SKM-1 treated with dmso at 0.1 percent for 144 hours (cell line): ENCODE measurements at regions not wholly inside any gene's neighbourhood (a gene's known extent, or its start where the extent isn't known, plus 50 kb on each side); places are given as distances from the start of the nearest gene placed in this dataset.
"Not testable (repeated sequence)": the region's sequence is repeated elsewhere in the genome, so short reads cannot be mapped to it uniquely, and the experiment has no call there.

Experiments used
- DNase-seq: peaks from one replicate; lab custom pipeline; 2025; ENCODE audit not compliant: unreplicated experiment; lab: John Stamatoyannopoulos, UW

DNA sequence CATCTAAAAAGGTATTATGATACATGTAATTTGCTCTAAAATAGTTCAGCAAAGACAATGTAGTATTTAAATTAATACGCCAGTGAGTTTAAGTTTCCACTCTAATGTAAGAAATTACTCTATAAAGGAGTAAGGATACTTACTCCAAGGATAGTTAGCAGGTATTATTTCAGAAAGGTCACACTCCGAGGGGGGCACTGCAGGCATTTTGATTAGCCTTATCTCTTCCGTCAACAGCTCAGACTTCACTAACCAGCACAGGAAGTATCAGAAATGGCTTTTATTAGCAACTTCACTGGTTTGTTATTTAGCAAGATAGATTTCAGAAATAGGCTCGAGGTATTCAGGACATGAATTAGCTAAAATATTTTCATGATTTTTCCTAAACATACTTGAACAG is 127.0 kb downstream of the COX18 start:
- no peak for DNase-seq

DNA sequence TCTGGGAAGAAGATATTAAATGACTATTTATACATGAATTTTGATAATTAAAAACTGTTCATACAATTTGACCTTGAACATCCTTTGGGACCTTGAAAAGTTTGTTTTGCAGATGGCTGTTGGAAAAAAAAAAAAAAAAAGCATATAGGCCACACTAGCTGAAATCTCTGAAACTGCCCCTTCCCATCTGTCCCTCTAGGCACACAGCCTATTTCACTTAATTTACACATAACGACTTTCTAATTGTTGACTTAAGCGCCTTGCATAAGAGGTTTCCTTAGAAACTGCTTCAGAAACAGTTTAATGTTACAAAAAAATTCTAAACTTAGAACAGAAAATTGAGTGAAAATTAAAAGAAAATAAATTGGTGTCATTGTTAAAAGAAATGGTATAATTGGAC is 131.0 kb downstream of the COX18 start:
- no peak for DNase-seq

DNA sequence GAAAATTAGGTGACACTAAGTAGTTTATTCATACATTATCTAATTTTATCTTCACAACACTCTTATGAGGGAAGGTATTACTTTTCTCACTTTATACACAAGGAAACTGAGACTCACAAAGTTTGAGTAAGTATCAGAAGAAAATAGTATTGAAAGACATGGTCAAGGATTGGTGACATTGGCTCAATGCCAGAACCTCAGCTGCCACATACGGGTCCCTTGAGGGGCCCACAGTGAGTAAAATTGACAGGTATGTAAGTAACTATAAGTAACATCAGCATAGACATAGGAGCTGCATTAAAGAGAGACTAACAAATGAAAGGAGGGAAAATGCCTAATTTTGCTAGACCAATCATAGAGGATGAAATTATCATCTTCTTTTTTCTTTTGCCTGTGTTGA is 134.1 kb downstream of the COX18 start:
- no peak for DNase-seq

DNA sequence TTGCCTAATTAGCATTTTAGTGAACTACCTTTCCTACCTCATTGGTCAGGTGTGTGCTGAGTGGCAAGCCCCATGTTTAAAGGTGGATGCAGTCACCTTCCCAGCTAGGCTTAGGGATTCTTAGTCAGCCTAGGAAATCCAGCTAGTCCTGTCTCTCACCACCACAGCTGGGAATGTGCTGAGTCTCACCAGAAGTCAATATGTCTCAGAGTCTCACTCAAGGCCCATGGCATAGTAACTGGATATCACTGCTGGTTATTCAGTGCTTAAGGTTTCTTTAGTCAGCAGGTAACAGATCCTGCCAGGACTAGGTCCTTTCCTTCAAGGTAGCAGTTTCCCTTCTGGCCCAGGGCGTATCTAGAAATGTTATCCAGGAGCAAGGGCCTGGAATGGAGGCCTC is 136.5 kb downstream of the COX18 start:
- no peak for DNase-seq

DNA sequence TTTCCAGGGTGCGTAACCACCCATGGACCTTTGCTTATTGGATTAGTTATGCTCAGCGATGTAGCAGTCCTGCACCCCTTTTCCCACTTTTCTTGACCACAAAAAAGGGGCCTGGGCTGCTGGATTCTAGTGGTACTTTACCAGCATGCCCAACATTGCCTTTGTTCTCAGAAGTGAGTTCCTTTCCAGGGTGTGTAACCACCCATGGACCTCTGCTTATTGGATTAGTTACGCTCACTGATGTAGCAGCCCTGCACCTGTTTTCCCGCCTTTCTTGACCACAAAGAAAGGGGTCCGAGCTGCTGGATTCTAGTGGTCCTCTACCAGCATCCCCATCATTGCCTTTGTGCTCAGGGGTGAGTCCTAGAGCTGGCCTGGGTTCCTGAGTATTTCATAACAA is 138.2 kb downstream of the COX18 start:
- DNase-seq: no peak

DNA sequence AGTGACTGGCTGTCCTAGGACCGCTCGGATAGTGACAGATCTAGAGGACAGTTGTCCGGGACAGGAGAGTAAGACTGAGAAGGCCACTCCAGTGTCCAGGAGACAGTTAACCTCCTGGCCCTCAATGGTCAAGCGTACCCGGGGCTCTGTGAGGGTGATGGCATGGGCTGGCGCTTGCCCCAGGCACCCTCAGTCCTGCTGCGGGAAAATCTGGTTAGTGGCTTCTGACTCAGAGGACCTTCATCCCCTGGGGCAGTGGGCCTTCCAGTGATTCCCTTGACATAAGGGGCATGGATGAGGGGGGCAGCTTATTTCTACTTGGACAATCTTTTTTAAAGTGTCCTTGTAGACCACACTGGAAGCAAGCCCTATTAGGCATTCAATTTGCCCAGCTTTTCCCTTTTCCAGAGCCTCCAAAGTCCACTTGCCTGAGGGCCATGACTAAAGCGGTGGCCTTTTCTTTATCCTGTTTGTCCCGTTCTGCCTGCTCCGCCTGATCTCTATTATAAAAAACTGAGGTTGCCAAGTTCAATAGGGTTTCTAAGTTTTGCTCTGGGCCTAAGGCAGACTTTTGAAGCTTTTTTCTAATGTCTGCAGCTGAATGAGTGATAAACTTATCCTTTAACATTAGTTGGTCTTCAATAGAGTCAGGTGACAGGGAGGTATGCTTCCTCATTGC is 139.8 kb downstream of the COX18 start:
- DNase-seq: not testable (repeated sequence)

DNA sequence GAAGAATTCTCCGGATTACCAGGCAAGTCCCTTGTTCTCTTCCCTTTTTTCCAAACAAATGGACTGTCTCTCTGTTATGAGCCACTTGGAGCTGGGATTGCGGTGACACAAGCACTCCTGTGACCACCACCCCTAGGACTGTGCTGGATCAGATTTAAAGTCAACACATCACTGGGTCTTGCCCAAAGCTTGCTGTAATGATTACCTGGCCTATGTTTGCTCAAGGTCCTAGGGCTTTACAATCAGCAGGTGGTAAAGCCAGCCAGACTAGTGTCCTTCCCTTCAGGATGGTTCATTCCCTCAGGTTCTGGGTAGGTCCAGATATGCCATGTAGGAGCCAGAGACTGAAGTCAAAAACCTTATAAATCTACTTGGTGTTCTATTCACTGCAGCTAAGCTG is 144.7 kb downstream of the COX18 start:
- DNase-seq: no peak

DNA sequence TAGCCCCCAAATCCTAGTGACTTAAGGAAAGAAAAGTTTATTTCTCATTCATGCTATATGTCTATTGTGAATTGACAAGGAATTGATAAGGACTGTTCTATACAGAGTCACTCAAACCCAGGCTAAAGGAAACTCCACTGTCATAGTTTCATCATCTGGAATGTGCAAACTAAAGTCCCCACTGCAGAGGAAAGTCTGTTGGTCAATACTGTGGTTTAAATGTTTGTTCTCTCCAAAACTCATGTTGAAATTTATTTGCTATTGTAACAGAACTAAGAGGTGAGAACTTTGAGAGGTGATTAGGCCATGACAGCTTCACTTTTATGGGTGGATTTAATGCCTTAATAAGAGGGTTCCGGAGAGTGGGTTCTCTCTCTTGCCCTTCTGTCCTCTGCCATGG is 149.6 kb downstream of the COX18 start:
- peak; percentile 40 for DNase-seq

DNA sequence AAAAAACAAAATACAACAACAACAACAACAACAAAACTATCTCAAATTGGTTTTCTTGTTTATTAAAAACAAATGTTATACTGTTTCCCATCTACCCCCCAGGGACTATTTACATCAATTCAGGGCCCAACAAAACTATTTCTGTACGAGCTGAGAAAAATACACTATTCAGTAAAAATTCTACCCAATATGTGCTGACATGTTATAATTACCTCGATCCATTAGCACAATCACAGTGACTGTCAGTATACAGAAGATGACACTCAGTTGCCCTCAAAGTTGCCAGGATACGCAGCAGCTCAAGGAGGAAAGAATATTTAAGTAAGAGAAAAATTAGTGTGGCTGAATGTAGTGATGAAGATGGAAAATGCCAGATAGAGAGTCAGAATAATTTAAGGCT is 150.1 kb downstream of the COX18 start:
- DNase-seq: no peak

DNA sequence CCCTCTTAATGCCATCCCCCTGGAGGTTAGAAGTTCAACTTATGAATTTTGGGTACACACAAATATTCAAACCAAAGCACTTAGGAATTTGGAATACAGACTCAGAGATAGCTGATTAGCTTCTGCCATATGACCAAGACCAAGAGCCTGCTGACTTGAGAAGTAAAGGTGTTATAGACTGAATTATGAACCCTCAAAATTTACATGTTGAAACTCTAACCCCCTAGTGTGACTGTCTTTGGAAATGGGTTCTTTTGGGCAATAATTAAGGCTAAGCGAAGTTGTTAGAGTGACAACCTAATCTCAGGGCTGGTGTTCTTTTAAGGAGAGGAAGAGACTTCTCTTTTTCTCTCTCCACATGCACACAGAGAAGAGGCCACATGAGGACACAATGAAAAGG is 151.2 kb downstream of the COX18 start:
- peak; percentile 2 for DNase-seq

DNA sequence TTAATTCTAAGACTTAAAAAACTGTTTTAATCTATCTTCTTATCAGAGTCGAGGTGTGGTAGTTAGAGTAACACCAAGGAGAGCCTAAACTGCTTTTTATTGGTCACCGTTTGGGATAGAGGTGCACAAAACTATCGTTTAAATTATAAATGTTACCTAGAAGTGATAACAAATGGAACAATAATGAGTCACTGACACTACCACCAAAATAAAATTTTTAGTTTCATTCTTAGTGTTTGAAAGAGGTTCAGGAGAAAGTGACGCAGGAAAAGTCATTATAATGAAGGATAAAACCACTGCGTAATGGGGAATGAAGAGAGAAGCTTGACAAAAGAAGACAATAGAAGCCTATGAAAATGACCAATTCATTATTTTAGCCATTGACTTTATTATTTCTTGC is 158.2 kb downstream of the COX18 start:
- DNase-seq: no peak

DNA sequence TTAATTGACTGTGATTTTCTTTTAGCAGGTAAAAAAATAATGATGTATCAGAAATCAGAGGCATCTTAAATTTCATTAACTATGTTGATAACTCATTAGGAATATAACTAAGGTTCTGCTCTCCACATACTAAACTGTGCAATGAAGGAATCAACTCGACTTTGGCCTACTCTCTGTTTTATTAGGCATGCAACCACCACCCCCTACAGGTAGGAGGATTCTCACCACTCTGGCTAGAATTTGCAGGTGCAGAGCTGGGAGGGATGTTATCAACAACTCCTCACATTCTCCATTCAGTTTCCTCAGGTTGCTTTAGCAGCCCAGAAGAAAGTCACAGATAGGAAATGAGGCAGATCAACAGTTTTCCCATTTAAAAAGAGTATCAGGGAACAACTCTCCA is 160.1 kb downstream of the COX18 start:
- DNase-seq: no peak

DNA sequence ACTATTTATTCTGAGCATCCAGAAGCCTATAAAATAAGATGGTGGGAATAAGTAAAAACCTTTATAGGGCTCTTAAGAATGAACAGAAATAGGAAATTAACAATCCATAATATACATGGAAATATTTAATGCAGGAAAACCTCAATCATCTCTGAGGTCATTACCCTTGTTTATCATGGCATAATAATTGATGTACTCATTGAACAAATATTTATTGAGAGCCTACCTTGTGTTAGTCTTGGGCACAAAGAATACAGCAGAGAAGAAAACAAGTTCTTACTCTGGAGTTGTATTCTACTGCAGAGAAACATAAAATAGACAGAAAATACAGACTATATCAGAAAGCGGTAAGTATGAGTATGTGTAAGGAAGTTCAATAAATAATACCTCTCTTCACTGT is 167.2 kb downstream of the COX18 start:
- no peak for DNase-seq

DNA sequence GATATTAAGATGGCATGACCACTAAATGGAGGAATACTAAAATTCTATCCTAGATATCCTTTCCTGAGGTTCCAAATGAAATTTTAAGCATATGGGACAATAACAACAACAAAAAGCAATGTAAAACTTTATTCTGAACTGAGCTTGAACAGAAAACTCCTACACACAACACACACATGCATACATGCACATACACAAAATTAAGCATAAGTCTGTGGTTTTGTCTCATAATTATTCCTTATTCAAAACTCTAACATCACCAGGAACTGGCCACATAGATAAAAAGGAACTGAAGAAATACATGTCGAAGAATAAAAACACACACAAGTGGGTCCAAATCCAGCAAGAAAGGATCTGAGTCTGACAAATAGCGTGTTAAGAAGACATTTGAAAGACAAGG is 168.0 kb downstream of the COX18 start:
- DNase-seq: no peak

DNA sequence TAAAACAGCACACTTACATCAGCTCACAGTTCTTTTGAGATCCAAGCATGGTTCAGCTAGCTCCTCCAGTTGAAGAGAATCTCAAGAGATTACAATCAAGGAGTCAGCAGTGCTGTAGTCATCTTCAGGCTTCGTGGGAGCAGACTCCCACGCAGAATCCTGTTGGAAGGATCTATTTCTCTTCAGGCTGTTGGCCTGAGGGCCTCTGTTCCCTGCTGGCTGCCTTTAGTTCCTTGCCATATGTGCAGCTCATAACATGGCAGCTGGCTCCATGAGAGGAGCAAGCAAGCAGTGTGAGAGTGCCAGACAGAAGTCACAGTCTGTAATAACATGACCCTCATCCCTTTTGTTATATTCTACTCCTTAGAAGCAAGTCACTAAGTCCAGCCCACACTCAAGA is 168.6 kb downstream of the COX18 start:
- DNase-seq: no peak

DNA sequence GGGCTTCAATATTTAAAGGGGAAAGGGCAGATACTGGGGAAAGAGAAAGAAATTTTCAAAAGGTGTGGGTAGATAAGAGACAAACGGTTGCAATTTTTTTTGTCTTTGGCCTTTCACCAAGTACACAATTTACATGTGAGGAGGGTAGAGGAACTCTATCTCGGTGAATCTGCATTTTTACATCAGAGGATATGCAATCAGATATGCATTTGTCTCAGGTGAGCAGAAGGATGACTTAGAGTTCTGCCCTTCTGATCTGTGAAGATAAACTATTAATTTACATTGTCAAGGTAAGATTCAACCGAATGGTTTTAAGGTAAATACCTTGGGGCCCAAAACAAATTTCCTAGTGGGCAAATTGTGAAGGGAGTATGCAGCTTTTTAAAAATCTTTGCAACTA is 169.9 kb downstream of the COX18 start:
- no peak for DNase-seq

DNA sequence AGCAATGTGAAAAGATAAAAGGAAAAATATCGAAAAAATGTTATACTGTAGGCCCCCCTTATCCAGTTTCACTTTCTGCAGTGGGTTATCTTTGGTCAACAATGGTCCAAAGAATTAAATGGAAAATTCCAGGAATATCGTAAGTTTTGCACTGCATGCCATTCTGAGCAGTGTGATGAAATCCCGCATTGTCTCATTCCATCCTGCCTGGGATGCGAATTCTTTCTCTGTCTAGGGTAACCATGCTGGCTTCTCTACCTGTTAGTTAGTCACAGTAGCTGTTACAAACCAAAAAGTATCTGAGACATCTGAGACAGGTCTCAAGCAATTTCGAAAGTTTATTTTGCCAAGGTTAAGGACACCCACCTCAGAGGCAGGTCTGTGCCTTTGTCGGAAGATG is 170.3 kb downstream of the COX18 start:
- DNase-seq: no peak

DNA sequence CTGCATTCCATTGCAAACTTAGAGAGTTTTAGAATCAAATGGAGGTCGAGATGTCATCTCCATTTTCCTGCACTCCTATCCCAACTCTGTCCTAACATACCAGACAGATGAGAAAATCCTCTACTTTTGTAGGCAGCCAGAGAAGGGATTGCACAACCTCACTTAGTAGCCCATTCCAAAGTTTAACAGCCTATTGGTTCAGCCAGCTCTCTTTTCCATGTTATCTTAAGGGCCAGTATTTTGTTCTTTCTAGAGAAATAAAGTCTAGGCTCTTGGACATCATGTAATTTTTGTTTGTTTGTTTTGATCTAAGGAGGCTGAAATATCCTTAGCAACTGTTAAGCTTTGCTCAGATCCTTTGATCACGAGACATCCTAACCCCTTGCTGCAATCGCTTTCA is 173.0 kb downstream of the COX18 start:
- DNase-seq: no peak

DNA sequence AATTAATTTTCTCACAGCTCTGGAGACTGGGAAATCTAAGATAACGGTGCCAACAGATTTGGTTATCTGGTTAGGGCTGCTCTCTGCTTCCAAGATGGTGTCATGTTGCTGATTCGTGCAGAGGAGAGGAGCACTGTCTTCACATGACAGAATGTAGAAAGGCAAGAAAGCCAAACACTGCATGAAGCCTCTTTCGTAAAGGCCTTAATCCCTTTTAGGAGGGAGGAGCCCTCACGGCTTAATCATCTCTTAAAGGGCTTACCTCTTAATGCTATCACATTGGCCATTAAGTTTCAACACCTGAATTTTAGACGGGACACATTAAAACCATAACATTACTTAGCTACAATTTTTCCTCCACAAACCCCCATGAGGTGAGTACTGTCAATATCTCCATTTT is 174.1 kb downstream of the COX18 start:
- DNase-seq: no peak

DNA sequence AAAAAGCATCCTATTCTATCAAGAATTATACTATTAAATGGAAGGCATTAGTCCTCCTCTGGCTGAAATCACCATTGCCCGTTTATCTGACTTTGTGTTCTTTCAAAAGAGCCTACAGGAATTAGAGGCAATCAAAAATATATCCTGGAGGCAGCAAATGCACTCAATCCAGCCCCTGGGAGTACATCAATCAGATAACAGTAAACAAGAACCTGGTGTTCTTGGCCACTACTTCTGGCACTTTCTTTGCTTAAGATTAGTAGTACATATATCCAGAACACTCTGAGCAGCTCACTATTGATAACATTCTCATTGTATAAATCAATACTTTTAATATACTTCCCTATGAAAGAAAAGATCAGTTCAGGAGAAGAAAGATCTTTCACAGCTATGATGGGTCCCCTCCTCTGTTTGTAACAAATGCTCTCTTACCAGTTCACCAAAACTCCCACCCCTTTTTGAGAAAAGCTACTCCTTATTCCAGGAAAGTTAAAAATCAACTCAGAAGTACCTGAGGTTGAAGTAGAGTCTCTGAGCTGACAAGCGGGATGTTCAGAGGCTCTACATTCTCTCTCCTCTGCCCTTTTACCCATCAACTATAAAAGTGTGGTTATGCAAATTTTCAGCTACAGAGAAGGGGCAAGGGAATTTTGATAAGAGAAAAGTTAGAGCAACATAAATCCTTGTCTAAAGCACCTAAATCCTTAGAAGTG is 176.0 kb downstream of the COX18 start:
- no peak for DNase-seq

DNA sequence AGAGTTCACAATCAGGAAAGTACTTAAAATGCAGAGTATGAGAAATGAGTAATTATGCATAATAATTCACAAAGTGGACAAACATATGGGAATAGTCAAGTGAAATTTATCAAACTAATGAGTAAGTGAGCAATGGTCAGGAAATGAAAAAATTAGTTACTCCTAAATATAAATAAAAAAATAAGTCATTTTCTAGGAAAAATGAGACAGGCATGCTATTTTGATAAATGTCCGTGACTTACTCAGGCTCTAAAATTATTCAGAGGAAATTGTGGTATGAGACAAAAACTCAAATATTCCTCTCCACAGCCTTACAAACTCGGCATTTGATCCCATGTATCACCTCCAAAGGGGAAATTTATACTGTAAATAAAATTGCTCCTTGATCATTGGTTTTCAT is 181.2 kb downstream of the COX18 start:
- no peak for DNase-seq

DNA sequence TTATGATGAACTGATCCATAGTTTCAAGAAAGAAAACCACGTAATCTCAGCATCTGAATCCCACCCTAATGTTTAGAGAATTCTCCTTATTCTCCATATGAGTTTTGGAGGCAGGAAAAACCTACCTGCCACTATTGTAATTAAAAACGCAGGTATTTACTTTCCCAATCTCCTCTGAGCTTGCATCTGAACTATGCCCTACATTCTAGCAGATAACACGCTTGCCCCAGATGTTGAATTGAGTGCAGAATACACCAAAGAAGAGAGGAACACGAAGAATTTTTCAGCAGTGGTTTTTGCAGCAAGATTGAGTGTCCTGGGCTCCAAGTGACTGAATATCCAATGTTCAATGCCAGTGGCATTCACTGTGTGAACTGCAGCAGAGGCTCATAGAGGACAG is 182.4 kb downstream of the COX18 start:
- no peak for DNase-seq

DNA sequence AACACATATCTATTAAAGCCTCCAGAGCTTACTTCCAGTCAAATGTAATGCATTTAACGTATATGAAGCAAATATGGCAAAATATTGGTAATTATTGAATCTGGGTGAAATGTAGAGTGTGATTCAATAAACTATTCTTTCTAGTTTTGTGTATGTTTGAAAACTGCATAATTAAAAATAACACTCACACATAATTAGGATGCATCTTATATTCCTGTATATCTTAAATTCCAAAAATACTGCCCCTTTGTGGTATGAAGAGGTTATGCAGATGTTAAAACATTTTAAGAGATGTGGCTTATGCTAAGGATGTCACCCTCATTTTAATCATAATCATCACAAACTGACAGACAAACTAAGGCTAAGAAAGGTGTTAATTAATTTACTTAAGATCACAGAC is 182.9 kb downstream of the COX18 start:
- DNase-seq: no peak
